GM12878 (cell line): ENCODE measurements at regions not wholly inside any gene's neighbourhood (a gene's known extent, or its start where the extent isn't known, plus 50 kb on each side); places are given as distances from the start of the nearest gene placed in this dataset.

Experiments
- ATAC-seq: fragments of 200-7000 bp; cut with Tn5 transposase; 3 replicates; pipeline ENCODE4 v1.9.1; 2020; ENCODE audit warnings: mild to moderate bottlenecking, moderate library complexity
- BruUV-seq: library from RNA; stranded (reverse); fragments of 400-500 nt; replicated peaks from 2 replicates; lab custom pipeline; 2021; lab: Mats Ljungman, UMichigan
- CTCF ChIA-PET: fragments of 300-600 bp; sonication (Branson Sonifier 250); formaldehyde crosslinking; extraction: SDS; loops from one replicate; lab custom pipeline; 2021; ENCODE audit warnings: inconsistent platforms; lab: Yijun Ruan, JAX
- POLR2A ChIA-PET: fragments of 350-600 bp; formaldehyde crosslinking; extraction: SDS; loops from one replicate; lab custom pipeline; 2021; ENCODE audit warnings: inconsistent platforms; lab: Charles Lee
- RAD21 ChIA-PET: fragments of 300-600 bp; sonication (Branson Sonifier 250); formaldehyde crosslinking; loops from one replicate; lab custom pipeline; 2023; ENCODE audit warnings: antibody characterized with exemption; ENCODE audit not compliant: unreplicated experiment; lab: Charles Lee
- SMC1A ChIA-PET: fragments of 300-600 bp; sonication (Branson Sonifier 250); formaldehyde crosslinking; loops from one replicate; lab custom pipeline; 2023; ENCODE audit not compliant: unreplicated experiment, uncharacterized antibody; lab: Charles Lee
- DNase-seq: peaks from one replicate; pipeline ENCODE4 v3.0.0-alpha.2; 2011; ENCODE audit warnings: low read depth, low spot score
- FAIRE-seq: peaks from 3 replicates; lab custom pipeline; 2011; peaks lifted over from hg19 to GRCh38; lab: Jason Lieb, UNC
- H2AFZ ChIP-seq: 2 replicates; pipeline ENCODE4 v1.6.0; 2011; ENCODE audit warnings: low read depth, low read length, control low read depth; ENCODE audit not compliant: control insufficient read depth
- H3K27ac ChIP-seq: 2 replicates; pipeline ENCODE4 v1.5.1; 2011; ENCODE audit warnings: control low read depth; ENCODE audit not compliant: control insufficient read depth, insufficient read depth
- H3K27me3 ChIP-seq, 2 experiments: replicated peaks in 1 of 2; 2 replicates each; pipeline versions ENCODE4 v1.6.0 to v1.6.1; 2011; ENCODE audit warnings: low read length in 1 of 2; ENCODE audit not compliant: control insufficient read depth in 2 of 2, insufficient read depth in 2 of 2
- H3K36me3 ChIP-seq, 2 experiments: 2 replicates each; pipeline ENCODE4 v1.5.1; 2011; ENCODE audit warnings: low read length in 1 of 2; ENCODE audit not compliant: control insufficient read depth in 2 of 2, insufficient read depth in 2 of 2
- H3K4me1 ChIP-seq: 2 replicates; pipeline ENCODE4 v1.6.1; 2011; ENCODE audit warnings: mild to moderate bottlenecking, low read length, moderate library complexity, mixed read lengths; ENCODE audit not compliant: control insufficient read depth, insufficient read depth
- H3K4me2 ChIP-seq: 2 replicates; pipeline ENCODE4 v1.6.0; 2011; ENCODE audit warnings: control low read depth; ENCODE audit not compliant: control insufficient read depth, insufficient read depth
- H3K4me3 ChIP-seq: fragments of 200-600 bp; sonication (generic); 2 replicates; pipeline ENCODE4 v1.5.1; 2016
- H3K79me2 ChIP-seq: 2 replicates; pipeline ENCODE4 v1.6.0; 2011; ENCODE audit warnings: low read length; ENCODE audit not compliant: control insufficient read depth, insufficient read depth
- H3K9ac ChIP-seq: 2 replicates; pipeline ENCODE4 v1.8.0; 2011; ENCODE audit warnings: low read length, control low read depth, mixed read lengths; ENCODE audit not compliant: control insufficient read depth, insufficient read depth
- H3K9me3 ChIP-seq: replicated peaks from 3 replicates; pipeline ENCODE4 v1.5.1; 2011; ENCODE audit warnings: mild to moderate bottlenecking, low read length; ENCODE audit not compliant: control insufficient read depth, insufficient read depth
- H4K20me1 ChIP-seq: 2 replicates; pipeline ENCODE4 v1.6.0; 2011; ENCODE audit not compliant: control insufficient read depth, insufficient read depth
- CBFB ChIP-seq: IDR thresholded peaks from 2 replicates; pipeline ENCODE4 v1.6.1; 2016; ENCODE audit warnings: antibody characterized with exemption, low read depth
- GATAD2B ChIP-seq: fragments of 450-650 bp; conservative IDR thresholded peaks from 2 replicates; pipeline ENCODE4 v1.6.1; 2017; ENCODE audit warnings: low read depth, mild to moderate bottlenecking, moderate library complexity
- MYB ChIP-seq: fragments of 150-350 bp; IDR thresholded peaks from 2 replicates; pipeline ENCODE4 v1.6.1; 2014; ENCODE audit warnings: mild to moderate bottlenecking, low read depth, low read length, borderline replicate concordance
- MYC ChIP-seq: IDR thresholded peaks from 2 replicates; pipeline ENCODE4 v1.6.1; 2011; ENCODE audit warnings: mild to moderate bottlenecking, low read length, moderate library complexity, inconsistent platforms; ENCODE audit not compliant: insufficient read depth, insufficient replicate concordance, insufficient read length, severe bottlenecking
- NFXL1 ChIP-seq: fragments of 450-650 bp; IDR thresholded peaks from 2 replicates; pipeline ENCODE4 v1.6.1; 2017; ENCODE audit warnings: antibody characterized with exemption, mild to moderate bottlenecking, borderline replicate concordance
- POLR2A ChIP-seq: IDR thresholded peaks from 2 replicates; pipeline ENCODE4 v1.6.1; 2011; ENCODE audit warnings: low read depth, mild to moderate bottlenecking, low read length
- RELA ChIP-seq: fragments of 450-650 bp; IDR thresholded peaks from 2 replicates; pipeline ENCODE4 v1.8.0; 2014; ENCODE audit warnings: borderline replicate concordance; ENCODE audit not compliant: partially characterized antibody
- SIN3A ChIP-seq: IDR thresholded peaks from 2 replicates; pipeline ENCODE4 v1.6.1; 2012; ENCODE audit warnings: low read depth, low read length, improper control_type of control experiment
- SP1 ChIP-seq: IDR thresholded peaks from one replicate; pipeline ENCODE4 v1.6.1; 2011; ENCODE audit warnings: low read depth, low read length
- TCF3 ChIP-seq: IDR thresholded peaks from 2 replicates; pipeline ENCODE4 v1.6.1; 2012; ENCODE audit warnings: low read depth, mild to moderate bottlenecking, low read length, borderline replicate concordance; ENCODE audit not compliant: insufficient read depth
- ZNF207 ChIP-seq: fragments of 450-650 bp; IDR thresholded peaks from 2 replicates; pipeline ENCODE4 v1.6.1; 2014; ENCODE audit warnings: antibody characterized with exemption, mild to moderate bottlenecking, borderline replicate concordance
- WGBS: methylation state at CpG from one replicate; pipeline ENCODE4 v1.1.6; 2016; ENCODE audit warnings: low lambda C conversion rate; ENCODE audit not compliant: insufficient replicate concordance, insufficient coverage; ENCODE audit errors: missing lambda C conversion rate; 5-methylcytosine and 5-hydroxymethylcytosine counted together
- in situ Hi-C: fragments of 300-500 bp; cut with MboI; formaldehyde crosslinking; loops from 9 replicates; pipeline ENCODE4 v1.14.3; 2018; ENCODE audit warnings: mixed read lengths
- intact Hi-C: fragments of 100-400 bp; cut with micrococcal nuclease; formaldehyde crosslinking; loops from one replicate; pipeline ENCODE4 v1.14.2; 2022; ENCODE audit not compliant: unreplicated experiment

DNA sequence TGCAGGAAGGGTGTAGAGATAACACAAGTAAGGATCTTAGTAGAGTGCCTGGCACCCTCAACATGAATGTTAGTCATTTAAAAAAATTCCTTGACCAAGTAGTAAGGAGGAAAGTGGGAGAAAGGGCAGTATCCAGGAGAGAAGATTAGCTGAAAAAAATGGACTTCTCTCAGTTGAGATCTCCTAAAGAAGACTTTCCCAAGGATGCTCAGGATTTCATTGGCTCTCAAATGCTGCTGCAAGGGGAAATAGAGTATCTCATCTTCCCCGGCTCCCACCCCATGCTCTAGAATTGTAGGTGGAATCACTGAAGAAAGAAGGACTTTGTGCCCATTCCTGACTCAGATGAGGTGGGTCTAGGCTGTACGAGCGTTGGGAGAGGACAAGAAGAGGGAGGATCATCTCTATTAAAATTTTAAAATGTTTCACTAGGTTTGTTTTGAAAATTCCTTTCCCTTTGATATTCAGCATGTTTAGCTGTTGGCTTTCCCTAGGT lies 231.1 kb downstream of the MYCN start:
- ChIA-PET CTCF (no interaction called here), SMC1A (no interaction called here), RAD21 (interaction anchor here (0.9 kb wide), 1 partner anchor 11 kb away, joined by 3 read pairs; no protein-coding TSS in a partner anchor), POLR2A (no interaction called here)
- DNase-seq (no peak), FAIRE-seq (no peak), ATAC-seq (no peak)
- no peaks in the 10 kb centered on the region for H3K27me3 ChIP-seq
- no peaks in the 10 kb centered on the region for H3K4me1 ChIP-seq
- H3K4me3 ChIP-seq = no peak overlapping the region
- no peaks in the 10 kb centered on the region for H3K36me3 ChIP-seq
- H3K4me2 ChIP-seq = no peak overlapping the region
- no peak overlapping the region for H3K9ac ChIP-seq
- H3K79me2 ChIP-seq = no peaks in the 10 kb centered on the region
- in situ Hi-C loops (no loop called here), intact Hi-C loops (no loop called here)
- WGBS = 10% methylated on average over 3 of the region's 3 CpGs
- no peaks in the 10 kb centered on the region for H4K20me1 ChIP-seq
- BruUV-seq = no TSS peak
- H3K27ac ChIP-seq = no peak overlapping the region
- no peak overlapping the region for H2AFZ ChIP-seq
- TF ChIP-seq NFXL1 (no peak), MYB (no peak), POLR2A (no peak), ZNF207 (no peak), MYC (no peak), CBFB (no peak), GATAD2B (no peak), TCF3 (no peak), SIN3A (no peak), SP1 (no peak), RELA (no peak)
- no peaks in the 10 kb centered on the region for H3K9me3 ChIP-seq
